ENCODE measurements at regions not wholly inside any gene's neighbourhood (a gene's known extent, or its start where the extent isn't known, plus 50 kb on each side); places are given as distances from the start of the nearest gene placed in this dataset.

DNA sequence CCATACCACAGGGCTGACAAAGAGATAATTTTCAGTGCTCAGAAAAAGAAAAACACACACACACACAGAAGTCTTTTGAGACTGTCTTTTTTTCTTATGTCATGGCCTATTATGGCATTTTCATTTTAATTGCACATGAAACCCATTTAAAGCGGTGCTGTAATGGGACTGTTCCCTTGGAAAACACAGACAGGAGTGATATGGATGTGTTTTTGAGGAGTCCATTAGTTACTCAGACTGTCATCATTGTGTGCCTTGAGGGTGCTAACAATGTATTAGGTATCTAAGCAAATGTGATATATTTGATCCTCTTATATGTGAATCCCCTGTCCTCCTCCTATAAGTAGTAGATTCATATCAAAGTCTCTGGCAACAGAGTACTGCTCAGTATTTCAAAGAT is 642.0 kb upstream of the WWC1 start:
- H3K27me3 ChIP-seq (ENCODE audit: insufficient read depth, low read depth, low read length) = no peaks in the 10 kb centered on the region
- no peaks in the 10 kb centered on the region for H3K36me3 ChIP-seq (ENCODE audit: insufficient read depth, low read length)
- H3K9me3 ChIP-seq (ENCODE audit: low read length) = no peaks in the 10 kb centered on the region
- H3K27ac ChIP-seq (ENCODE audit: low read length) = no peak overlapping the region
- no peaks in the 10 kb centered on the region for H3F3A ChIP-seq (ENCODE audit: insufficient read depth, low read length, poor library complexity, severe bottlenecking)
- no peak overlapping the region for H2AFZ ChIP-seq (ENCODE audit: low read depth, low read length)
- H4K20me1 ChIP-seq (ENCODE audit: insufficient read depth) = no peaks in the 10 kb centered on the region
- TF ChIP-seq, protein P1, sequence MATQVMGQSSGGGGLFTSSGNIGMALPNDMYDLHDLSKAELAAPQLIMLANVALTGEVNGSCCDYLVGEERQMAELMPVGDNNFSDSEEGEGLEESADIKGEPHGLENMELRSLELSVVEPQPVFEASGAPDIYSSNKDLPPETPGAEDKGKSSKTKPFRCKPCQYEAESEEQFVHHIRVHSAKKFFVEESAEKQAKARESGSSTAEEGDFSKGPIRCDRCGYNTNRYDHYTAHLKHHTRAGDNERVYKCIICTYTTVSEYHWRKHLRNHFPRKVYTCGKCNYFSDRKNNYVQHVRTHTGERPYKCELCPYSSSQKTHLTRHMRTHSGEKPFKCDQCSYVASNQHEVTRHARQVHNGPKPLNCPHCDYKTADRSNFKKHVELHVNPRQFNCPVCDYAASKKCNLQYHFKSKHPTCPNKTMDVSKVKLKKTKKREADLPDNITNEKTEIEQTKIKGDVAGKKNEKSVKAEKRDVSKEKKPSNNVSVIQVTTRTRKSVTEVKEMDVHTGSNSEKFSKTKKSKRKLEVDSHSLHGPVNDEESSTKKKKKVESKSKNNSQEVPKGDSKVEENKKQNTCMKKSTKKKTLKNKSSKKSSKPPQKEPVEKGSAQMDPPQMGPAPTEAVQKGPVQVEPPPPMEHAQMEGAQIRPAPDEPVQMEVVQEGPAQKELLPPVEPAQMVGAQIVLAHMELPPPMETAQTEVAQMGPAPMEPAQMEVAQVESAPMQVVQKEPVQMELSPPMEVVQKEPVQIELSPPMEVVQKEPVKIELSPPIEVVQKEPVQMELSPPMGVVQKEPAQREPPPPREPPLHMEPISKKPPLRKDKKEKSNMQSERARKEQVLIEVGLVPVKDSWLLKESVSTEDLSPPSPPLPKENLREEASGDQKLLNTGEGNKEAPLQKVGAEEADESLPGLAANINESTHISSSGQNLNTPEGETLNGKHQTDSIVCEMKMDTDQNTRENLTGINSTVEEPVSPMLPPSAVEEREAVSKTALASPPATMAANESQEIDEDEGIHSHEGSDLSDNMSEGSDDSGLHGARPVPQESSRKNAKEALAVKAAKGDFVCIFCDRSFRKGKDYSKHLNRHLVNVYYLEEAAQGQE (IDR thresholded peaks at IDR 0.05; ENCODE audit: borderline replicate concordance) = no peak
- TF ChIP-seq EP300 (conservative IDR thresholded peaks at IDR 0.05; ENCODE audit: poor library complexity, severe bottlenecking) (no peak), MXI1 (conservative IDR thresholded peaks at IDR 0.05; ENCODE audit: poor library complexity, severe bottlenecking) (no peak), SMC3 (conservative IDR thresholded peaks at IDR 0.05; ENCODE audit: poor library complexity) (no peak), RAD21 (conservative IDR thresholded peaks at IDR 0.05) (no peak), TAF1 (IDR thresholded peaks at IDR 0.05; ENCODE audit: low read depth) (no peak), EZH2 (IDR thresholded peaks at IDR 0.05; ENCODE audit: borderline replicate concordance, insufficient read depth, low read length, poor library complexity, severe bottlenecking) (no peak)
- TF ChIP-seq, protein P2, sequence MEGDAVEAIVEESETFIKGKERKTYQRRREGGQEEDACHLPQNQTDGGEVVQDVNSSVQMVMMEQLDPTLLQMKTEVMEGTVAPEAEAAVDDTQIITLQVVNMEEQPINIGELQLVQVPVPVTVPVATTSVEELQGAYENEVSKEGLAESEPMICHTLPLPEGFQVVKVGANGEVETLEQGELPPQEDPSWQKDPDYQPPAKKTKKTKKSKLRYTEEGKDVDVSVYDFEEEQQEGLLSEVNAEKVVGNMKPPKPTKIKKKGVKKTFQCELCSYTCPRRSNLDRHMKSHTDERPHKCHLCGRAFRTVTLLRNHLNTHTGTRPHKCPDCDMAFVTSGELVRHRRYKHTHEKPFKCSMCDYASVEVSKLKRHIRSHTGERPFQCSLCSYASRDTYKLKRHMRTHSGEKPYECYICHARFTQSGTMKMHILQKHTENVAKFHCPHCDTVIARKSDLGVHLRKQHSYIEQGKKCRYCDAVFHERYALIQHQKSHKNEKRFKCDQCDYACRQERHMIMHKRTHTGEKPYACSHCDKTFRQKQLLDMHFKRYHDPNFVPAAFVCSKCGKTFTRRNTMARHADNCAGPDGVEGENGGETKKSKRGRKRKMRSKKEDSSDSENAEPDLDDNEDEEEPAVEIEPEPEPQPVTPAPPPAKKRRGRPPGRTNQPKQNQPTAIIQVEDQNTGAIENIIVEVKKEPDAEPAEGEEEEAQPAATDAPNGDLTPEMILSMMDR (IDR thresholded peaks at IDR 0.05; ENCODE audit: poor library complexity, severe bottlenecking) = no peak
- H3K9me2 ChIP-seq (ENCODE audit: insufficient read depth, low read length) = no peaks in the 10 kb centered on the region
- no peaks in the 10 kb centered on the region for H3K79me2 ChIP-seq (replicated peaks; ENCODE audit: insufficient read depth, low read length)
- no peak overlapping the region for H3K4me2 ChIP-seq (ENCODE audit: low read length)
- H3K9ac ChIP-seq (ENCODE audit: low read length) = no peak overlapping the region
- H3K4me3 ChIP-seq (ENCODE audit: low read length) = no peak overlapping the region

DNA sequence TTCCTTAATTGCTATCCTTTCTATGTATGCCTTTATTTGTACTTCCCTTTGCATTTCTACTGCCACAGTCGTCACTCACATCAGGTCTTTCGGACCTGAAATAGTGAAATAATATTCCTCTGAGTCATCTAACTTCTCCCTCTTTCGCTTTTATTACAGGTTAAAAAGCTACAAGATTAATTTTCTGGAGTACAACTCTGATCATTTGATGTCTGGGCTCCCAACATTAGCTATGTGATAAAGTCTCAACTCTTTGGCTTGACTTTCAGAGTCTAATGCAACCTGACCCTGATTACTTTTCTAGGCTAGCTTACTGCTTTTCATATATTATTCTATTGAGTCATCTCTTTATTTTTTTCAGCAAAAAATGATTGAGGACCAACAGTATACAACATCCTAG is 638.8 kb upstream of the WWC1 start:
- H3K9me2 ChIP-seq (ENCODE audit: insufficient read depth, low read length) = no peaks in the 10 kb centered on the region
- no peak overlapping the region for H3K4me2 ChIP-seq (ENCODE audit: low read length)
- TF ChIP-seq MXI1 (conservative IDR thresholded peaks at IDR 0.05; ENCODE audit: poor library complexity, severe bottlenecking) = no peak
- TF ChIP-seq POLR2AphosphoS5 (IDR thresholded peaks at IDR 0.05) = no peak
- TF ChIP-seq, protein P2 (IDR thresholded peaks at IDR 0.05; ENCODE audit: poor library complexity, severe bottlenecking) = no peak
- TF ChIP-seq TAF1 (IDR thresholded peaks at IDR 0.05; ENCODE audit: low read depth) = no peak
- no peak for TF ChIP-seq SMC3 (conservative IDR thresholded peaks at IDR 0.05; ENCODE audit: poor library complexity)
- TF ChIP-seq EZH2 (IDR thresholded peaks at IDR 0.05; ENCODE audit: borderline replicate concordance, insufficient read depth, low read length, poor library complexity, severe bottlenecking) = no peak
- TF ChIP-seq RAD21 (conservative IDR thresholded peaks at IDR 0.05) = no peak
- no peak for TF ChIP-seq EP300 (conservative IDR thresholded peaks at IDR 0.05; ENCODE audit: poor library complexity, severe bottlenecking)
- TF ChIP-seq, protein P1 (IDR thresholded peaks at IDR 0.05; ENCODE audit: borderline replicate concordance) = no peak
- H3K36me3 ChIP-seq (ENCODE audit: insufficient read depth, low read length) = no peaks in the 10 kb centered on the region
- H3K4me3 ChIP-seq (ENCODE audit: low read length) = no peak overlapping the region
- no peaks in the 10 kb centered on the region for H3K79me2 ChIP-seq (replicated peaks; ENCODE audit: insufficient read depth, low read length)
- no peaks in the 10 kb centered on the region for H3K27me3 ChIP-seq (ENCODE audit: insufficient read depth, low read depth, low read length)
- H4K20me1 ChIP-seq (ENCODE audit: insufficient read depth) = no peaks in the 10 kb centered on the region
- no peak overlapping the region for H3K9ac ChIP-seq (ENCODE audit: low read length)
- H3F3A ChIP-seq (ENCODE audit: insufficient read depth, low read length, poor library complexity, severe bottlenecking) = no peaks in the 10 kb centered on the region
- no peaks in the 10 kb centered on the region for H3K9me3 ChIP-seq (ENCODE audit: low read length)
- H3K27ac ChIP-seq (ENCODE audit: low read length) = no peak overlapping the region
- H2AFZ ChIP-seq (ENCODE audit: low read depth, low read length) = no peak overlapping the region
